ENCODE measurements at regions not wholly inside any gene's neighbourhood (a gene's known extent, or its start where the extent isn't known, plus 50 kb on each side); places are given as distances from the start of the nearest gene placed in this dataset.

- TF ChIP-seq POLR2AphosphoS5 (IDR thresholded peaks at IDR 0.05) (no peak), CTCF (IDR thresholded peaks at IDR 0.05 in 8 of 11, conservative IDR thresholded peaks at IDR 0.05 in 3 of 11) (no peak)
These were observed 417.3 kb downstream of the SPRY1 start for GRCh38 chr4:123813901-123814300.
